PC-9 (cell line): ENCODE measurements at regions not wholly inside any gene's neighbourhood (a gene's known extent, or its start where the extent isn't known, plus 50 kb on each side); places are given as distances from the start of the nearest gene placed in this dataset.

Experiments
- CTCF ChIP-seq: fragments of 200-600 bp; sonication (generic); conservative IDR thresholded peaks from 2 replicates; pipeline ENCODE4 v1.6.1; 2017; ENCODE audit warnings: mixed run types, antibody characterized with exemption, mild to moderate bottlenecking, moderate library complexity
- EZH2 ChIP-seq: fragments of 200-600 bp; sonication (generic); IDR thresholded peaks from 2 replicates; pipeline ENCODE4 v1.8.0; 2017; ENCODE audit warnings: antibody characterized with exemption, low read depth

GRCh38 chr11:90836031-90836430, 613.2 kb upstream of the CHORDC1 start:
- TF ChIP-seq CTCF (no peak), EZH2 (no peak)
